HG03060 (cell line): ENCODE measurements at regions not wholly inside any gene's neighbourhood (a gene's known extent, or its start where the extent isn't known, plus 50 kb on each side); places are given as distances from the start of the nearest gene placed in this dataset.

ENCODE experiments used
- ATAC-seq: cut with Tn5 transposase; IDR thresholded peaks from one replicate; pipeline ENCODE4 v1.9.1; 2021; ENCODE audit warnings: low read depth, moderate number of reproducible peaks; ENCODE audit not compliant: unreplicated experiment

GRCh38 chr16:51569203-51569931 lies 418.3 kb upstream of the SALL1 start:
- ATAC-seq = peak; percentile 41

GRCh38 chr16:51567911-51568310 lies 416.8 kb upstream of the SALL1 start:
- no peak for ATAC-seq

- ATAC-seq = peak; percentile 69
These were observed 414.1 kb upstream of the SALL1 start for GRCh38 chr16:51565184-51565583.

- no peak for ATAC-seq
These were observed 411.8 kb upstream of the SALL1 start for GRCh38 chr16:51562891-51563290.

- no peak for ATAC-seq
These were observed 408.8 kb upstream of the SALL1 start for GRCh38 chr16:51559901-51560300.

GRCh38 chr16:51557670-51558069 lies 406.6 kb upstream of the SALL1 start:
- no peak for ATAC-seq

- ATAC-seq = no peak
These were observed 405.7 kb upstream of the SALL1 start for GRCh38 chr16:51556694-51557340.

GRCh38 chr16:51553910-51554309 lies 402.8 kb upstream of the SALL1 start:
- no peak for ATAC-seq

- ATAC-seq = no peak
These were observed 402.2 kb upstream of the SALL1 start for GRCh38 chr16:51553314-51553713.

- ATAC-seq = no peak
These were observed 399.8 kb upstream of the SALL1 start for GRCh38 chr16:51550800-51551347.

- no peak for ATAC-seq
These were observed 398.8 kb upstream of the SALL1 start for GRCh38 chr16:51549836-51550235.

GRCh38 chr16:51545951-51546350 lies 394.9 kb upstream of the SALL1 start:
- no peak for ATAC-seq

GRCh38 chr16:51544851-51545467 lies 393.9 kb upstream of the SALL1 start:
- ATAC-seq = no peak

GRCh38 chr16:51543971-51544370 lies 392.9 kb upstream of the SALL1 start:
- no peak for ATAC-seq

- ATAC-seq = no peak
These were observed 392.1 kb upstream of the SALL1 start for GRCh38 chr16:51542981-51543815.

- ATAC-seq = no peak
These were observed 389.2 kb upstream of the SALL1 start for GRCh38 chr16:51540259-51540658.

- no peak for ATAC-seq
These were observed 387.8 kb upstream of the SALL1 start for GRCh38 chr16:51538707-51539498.

GRCh38 chr16:51535591-51535990 lies 384.5 kb upstream of the SALL1 start:
- ATAC-seq = no peak

- ATAC-seq = no peak
These were observed 381.5 kb upstream of the SALL1 start for GRCh38 chr16:51532551-51532950.

- no peak for ATAC-seq
These were observed 380.2 kb upstream of the SALL1 start for GRCh38 chr16:51531271-51531670.
